Loucy (cell line): ENCODE measurements at regions not wholly inside any gene's neighbourhood (a gene's known extent, or its start where the extent isn't known, plus 50 kb on each side); places are given as distances from the start of the nearest gene placed in this dataset.

Experiments
- EZH2phosphoT487 ChIP-seq: fragments of 200-600 bp; IDR thresholded peaks from 2 replicates; pipeline ENCODE4 v1.6.1; 2018; ENCODE audit warnings: antibody characterized with exemption, mild to moderate bottlenecking, moderate library complexity, borderline replicate concordance
- TF ChIP-seq, protein P1 (sequence below): fragments of 200-600 bp; sonication (generic); conservative IDR thresholded peaks from 2 replicates; pipeline ENCODE4 v1.5.1; 2014; ENCODE audit warnings: mild to moderate bottlenecking, antibody characterized with exemption, low read length

DNA sequence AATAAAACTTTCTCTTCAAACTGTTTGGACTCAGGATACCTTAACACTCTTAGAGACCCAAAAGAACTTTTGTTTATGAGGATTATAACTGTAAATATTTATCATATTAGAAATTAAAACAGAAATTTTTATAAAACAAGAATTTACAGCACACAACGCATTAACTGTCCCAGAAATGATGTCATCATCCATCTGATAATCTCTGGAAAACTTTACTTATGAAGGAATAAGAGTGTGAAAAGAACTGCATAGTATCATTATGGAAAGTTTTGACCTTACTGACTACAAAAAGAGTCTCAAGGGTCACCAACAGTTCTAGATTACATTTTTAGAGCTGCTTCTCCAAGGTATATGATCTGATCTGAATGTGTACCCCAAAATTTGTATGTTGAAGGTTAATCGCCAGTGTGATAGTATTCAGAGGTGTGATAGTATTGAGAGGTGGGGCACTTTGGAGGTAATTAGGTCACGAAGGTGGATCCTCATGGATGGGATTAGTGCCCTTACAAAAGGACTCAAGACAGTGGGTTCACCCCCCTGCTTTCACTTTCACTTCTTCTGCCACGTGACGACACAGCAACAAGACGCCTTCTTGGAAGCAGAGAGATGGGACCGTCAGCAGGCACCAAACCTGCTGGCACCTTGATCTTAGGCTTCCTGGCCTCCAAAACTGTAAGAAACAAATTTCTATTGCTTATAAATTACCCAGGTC lies 95.7 kb upstream of the NR5A2 start:
- TF ChIP-seq, protein P1, sequence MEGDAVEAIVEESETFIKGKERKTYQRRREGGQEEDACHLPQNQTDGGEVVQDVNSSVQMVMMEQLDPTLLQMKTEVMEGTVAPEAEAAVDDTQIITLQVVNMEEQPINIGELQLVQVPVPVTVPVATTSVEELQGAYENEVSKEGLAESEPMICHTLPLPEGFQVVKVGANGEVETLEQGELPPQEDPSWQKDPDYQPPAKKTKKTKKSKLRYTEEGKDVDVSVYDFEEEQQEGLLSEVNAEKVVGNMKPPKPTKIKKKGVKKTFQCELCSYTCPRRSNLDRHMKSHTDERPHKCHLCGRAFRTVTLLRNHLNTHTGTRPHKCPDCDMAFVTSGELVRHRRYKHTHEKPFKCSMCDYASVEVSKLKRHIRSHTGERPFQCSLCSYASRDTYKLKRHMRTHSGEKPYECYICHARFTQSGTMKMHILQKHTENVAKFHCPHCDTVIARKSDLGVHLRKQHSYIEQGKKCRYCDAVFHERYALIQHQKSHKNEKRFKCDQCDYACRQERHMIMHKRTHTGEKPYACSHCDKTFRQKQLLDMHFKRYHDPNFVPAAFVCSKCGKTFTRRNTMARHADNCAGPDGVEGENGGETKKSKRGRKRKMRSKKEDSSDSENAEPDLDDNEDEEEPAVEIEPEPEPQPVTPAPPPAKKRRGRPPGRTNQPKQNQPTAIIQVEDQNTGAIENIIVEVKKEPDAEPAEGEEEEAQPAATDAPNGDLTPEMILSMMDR: no peak
- TF ChIP-seq EZH2phosphoT487: no peak
